H1 (cell line): ENCODE measurements at regions not wholly inside any gene's neighbourhood (a gene's known extent, or its start where the extent isn't known, plus 50 kb on each side); places are given as distances from the start of the nearest gene placed in this dataset.

ENCODE experiments used
- ATF2 ChIP-seq: IDR thresholded peaks from 2 replicates; pipeline ENCODE4 v1.6.1; 2012; ENCODE audit warnings: low read length, inconsistent platforms
- CTCF ChIP-seq, 3 experiments: IDR thresholded peaks; 1 replicate in 2 of 3; 2 replicates in 1 of 3; pipeline versions ENCODE4 v1.5.1 to v1.6.1; 2011; ENCODE audit warnings: low read length in 3 of 3, mild to moderate bottlenecking in 3 of 3, inconsistent platforms in 2 of 3, low read depth in 1 of 3, moderate library complexity in 1 of 3; ENCODE audit not compliant: insufficient read depth in 1 of 3; ENCODE audit errors: control extremely low read depth in 1 of 3
- POU5F1 ChIP-seq: IDR thresholded peaks from 2 replicates; pipeline ENCODE4 v1.6.1; 2011; ENCODE audit warnings: low read depth, mild to moderate bottlenecking, low read length, moderate library complexity
- RBBP5 ChIP-seq: IDR thresholded peaks from 2 replicates; pipeline ENCODE4 v1.7.1; 2012; ENCODE audit warnings: low read depth, mild to moderate bottlenecking, inconsistent platforms, low read length, moderate library complexity, borderline replicate concordance
- SUZ12 ChIP-seq: fragments of 200-600 bp; sonication (generic); IDR thresholded peaks from 2 replicates; pipeline ENCODE4 v1.6.1; 2012; ENCODE audit warnings: mild to moderate bottlenecking, inconsistent platforms, low read length, moderate library complexity, mixed read lengths
- TAF1 ChIP-seq: IDR thresholded peaks from 2 replicates; pipeline ENCODE4 v1.6.1; 2011; ENCODE audit warnings: mild to moderate bottlenecking, low read depth, low read length
- YY1 ChIP-seq: IDR thresholded peaks from 2 replicates; pipeline ENCODE4 v1.6.1; 2011; ENCODE audit warnings: low read depth, mild to moderate bottlenecking, low read length

DNA sequence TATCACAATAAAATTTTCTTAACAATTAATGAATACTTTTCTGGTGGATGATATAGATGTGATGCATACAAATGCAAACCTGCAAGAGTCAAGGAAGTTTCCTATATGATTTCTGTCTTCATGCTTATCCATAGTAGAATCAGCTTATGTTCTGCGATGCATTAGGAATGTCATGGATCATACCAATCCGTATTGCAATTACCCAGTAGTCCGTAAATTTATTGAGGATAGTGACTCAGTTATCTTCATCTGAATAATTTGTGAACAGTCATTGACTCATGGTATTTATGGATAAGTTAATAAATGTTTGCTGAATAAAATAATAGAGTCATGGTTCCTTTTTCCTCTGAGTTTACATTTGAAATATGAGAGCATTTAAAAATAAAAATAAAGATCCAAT is 483.4 kb downstream of the LRFN5 start:
- no peak for TF ChIP-seq YY1
- TF ChIP-seq RBBP5, result no peak
- no peak for TF ChIP-seq CTCF (IDR thresholded peaks at IDR 0.05; ENCODE audit: control extremely low read depth in 1 of 3, insufficient read depth in 1 of 3, low read depth in 1 of 3, low read length in 3 of 3)
- no peak for TF ChIP-seq TAF1
- TF ChIP-seq POU5F1, result no peak
- TF ChIP-seq SUZ12, result no peak
- no peak for TF ChIP-seq ATF2
